ENCODE measurements at regions not wholly inside any gene's neighbourhood (a gene's known extent, or its start where the extent isn't known, plus 50 kb on each side); places are given as distances from the start of the nearest gene placed in this dataset.
A peak's percentile ranks its signal among the peaks of the same experiment; 100 is the strongest.

- Histone ChIP-seq H4K20me1 (ENCODE audit: control insufficient read depth, extremely low read depth, insufficient read depth, low read length) (no peaks in the 10 kb centered on the region), H3K4me3 (ENCODE audit: control insufficient read depth in 2 of 3, extremely low read depth in 1 of 3, insufficient read depth in 2 of 3, low read depth in 1 of 3, low read length in 3 of 3) (no peak overlapping the region), H3K4me1 (ENCODE audit: control insufficient read depth, extremely low read depth, insufficient read depth, low read length) (no peaks in the 10 kb centered on the region), H3K27ac (ENCODE audit: control insufficient read depth, insufficient read depth, low read length) (no peak overlapping the region), H3K4me2 (ENCODE audit: control insufficient read depth, extremely low read depth, insufficient read depth, low read depth, low read length) (no peak overlapping the region), H3K9me1 (ENCODE audit: control insufficient read depth, extremely low read depth, insufficient read depth, low read length) (no peaks in the 10 kb centered on the region), H3K79me2 (ENCODE audit: control insufficient read depth, insufficient read depth, low read length) (no peaks in the 10 kb centered on the region), H3K9me3 (ENCODE audit: control insufficient read depth, low read depth, low read length) (peaks cover 9% of the 10 kb centered on the region), H3K27me3 (ENCODE audit: control insufficient read depth, extremely low read depth, insufficient read depth, low read length) (no peaks in the 10 kb centered on the region), H2AFZ (ENCODE audit: control insufficient read depth, low read length) (no peak overlapping the region), H3K36me3 (ENCODE audit: control insufficient read depth in 2 of 2, extremely low read depth in 1 of 2, insufficient read depth in 2 of 2, low read length in 2 of 2) (no peaks in the 10 kb centered on the region), H3K9ac (ENCODE audit: control insufficient read depth, extremely low read depth, insufficient read depth, low read length) (no peak overlapping the region)
- FAIRE-seq (no peak), DNase-seq (ENCODE audit: low read depth, low spot score) (no peak)
- dilution Hi-C loops (cut with MboI; ENCODE audit: extremely low pct_ligation_motif_present, low sequenced_read_pairs), result no loop called here
- TF ChIP-seq EZH2 (IDR thresholded peaks at IDR 0.05; ENCODE audit: low read length) (no peak), CTCF (optimal IDR thresholded peaks at IDR 0.05 in 1 of 3, IDR thresholded peaks at IDR 0.05 in 1 of 3, conservative IDR thresholded peaks at IDR 0.05 in 1 of 3; ENCODE audit: extremely low read depth in 1 of 3, insufficient read depth in 2 of 3, low read length in 3 of 3) (peak in 2 of 3 experiments; percentile 7 to 13)
These were observed 64.7 kb upstream of the UXT start for GRCh38 chrX:47723689-47724088.

DNA sequence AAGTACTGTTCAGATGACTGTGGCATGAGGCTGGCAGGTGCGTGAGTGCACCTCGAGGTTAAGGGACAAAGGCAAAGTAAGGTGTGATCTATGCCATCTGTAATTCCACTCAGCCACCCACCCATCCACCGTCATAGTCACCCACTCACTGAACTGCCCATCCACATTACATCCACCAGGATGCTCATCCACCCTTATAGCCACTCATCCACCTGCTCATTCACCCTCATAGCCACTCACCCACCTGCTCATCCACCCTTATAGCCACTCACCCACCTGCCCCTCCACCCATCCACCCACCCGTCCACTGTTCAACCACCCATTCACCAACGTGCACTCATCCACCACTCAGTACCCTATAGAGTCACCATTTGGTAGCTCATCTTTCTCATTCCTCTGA lies 64.1 kb upstream of the UXT start:
- dilution Hi-C loops (cut with MboI; ENCODE audit: extremely low pct_ligation_motif_present, low sequenced_read_pairs), result no loop called here
- no peak overlapping the region for H3K9ac ChIP-seq (ENCODE audit: control insufficient read depth, extremely low read depth, insufficient read depth, low read length)
- no peak overlapping the region for H3K4me3 ChIP-seq (ENCODE audit: control insufficient read depth in 2 of 3, extremely low read depth in 1 of 3, insufficient read depth in 2 of 3, low read depth in 1 of 3, low read length in 3 of 3)
- H2AFZ ChIP-seq (ENCODE audit: control insufficient read depth, low read length), result no peak overlapping the region
- no peaks in the 10 kb centered on the region for H3K9me1 ChIP-seq (ENCODE audit: control insufficient read depth, extremely low read depth, insufficient read depth, low read length)
- H3K27ac ChIP-seq (ENCODE audit: control insufficient read depth, insufficient read depth, low read length), result no peak overlapping the region
- no peaks in the 10 kb centered on the region for H3K36me3 ChIP-seq (ENCODE audit: control insufficient read depth in 2 of 2, extremely low read depth in 1 of 2, insufficient read depth in 2 of 2, low read length in 2 of 2)
- H3K4me2 ChIP-seq (ENCODE audit: control insufficient read depth, extremely low read depth, insufficient read depth, low read depth, low read length), result no peak overlapping the region
- no peaks in the 10 kb centered on the region for H3K27me3 ChIP-seq (ENCODE audit: control insufficient read depth, extremely low read depth, insufficient read depth, low read length)
- DNase-seq (ENCODE audit: low read depth, low spot score), result no peak
- H3K4me1 ChIP-seq (ENCODE audit: control insufficient read depth, extremely low read depth, insufficient read depth, low read length), result no peaks in the 10 kb centered on the region
- H4K20me1 ChIP-seq (ENCODE audit: control insufficient read depth, extremely low read depth, insufficient read depth, low read length), result no peaks in the 10 kb centered on the region
- H3K79me2 ChIP-seq (ENCODE audit: control insufficient read depth, insufficient read depth, low read length), result no peaks in the 10 kb centered on the region
- no peak for FAIRE-seq
- peaks cover 9% of the 10 kb centered on the region for H3K9me3 ChIP-seq (ENCODE audit: control insufficient read depth, low read depth, low read length)
- TF ChIP-seq CTCF (optimal IDR thresholded peaks at IDR 0.05 in 1 of 3, IDR thresholded peaks at IDR 0.05 in 1 of 3, conservative IDR thresholded peaks at IDR 0.05 in 1 of 3; ENCODE audit: extremely low read depth in 1 of 3, insufficient read depth in 2 of 3, low read length in 3 of 3), result no peak
- no peak for TF ChIP-seq EZH2 (IDR thresholded peaks at IDR 0.05; ENCODE audit: low read length)

All from keratinocyte (primary cell).